NCI-H69 (cell line): ENCODE measurements at regions not wholly inside any gene's neighbourhood (a gene's known extent, or its start where the extent isn't known, plus 50 kb on each side); places are given as distances from the start of the nearest gene placed in this dataset.

Source experiments
- DNase-seq: peaks from one replicate; lab custom pipeline; 2025; lab: John Stamatoyannopoulos, UW

DNA sequence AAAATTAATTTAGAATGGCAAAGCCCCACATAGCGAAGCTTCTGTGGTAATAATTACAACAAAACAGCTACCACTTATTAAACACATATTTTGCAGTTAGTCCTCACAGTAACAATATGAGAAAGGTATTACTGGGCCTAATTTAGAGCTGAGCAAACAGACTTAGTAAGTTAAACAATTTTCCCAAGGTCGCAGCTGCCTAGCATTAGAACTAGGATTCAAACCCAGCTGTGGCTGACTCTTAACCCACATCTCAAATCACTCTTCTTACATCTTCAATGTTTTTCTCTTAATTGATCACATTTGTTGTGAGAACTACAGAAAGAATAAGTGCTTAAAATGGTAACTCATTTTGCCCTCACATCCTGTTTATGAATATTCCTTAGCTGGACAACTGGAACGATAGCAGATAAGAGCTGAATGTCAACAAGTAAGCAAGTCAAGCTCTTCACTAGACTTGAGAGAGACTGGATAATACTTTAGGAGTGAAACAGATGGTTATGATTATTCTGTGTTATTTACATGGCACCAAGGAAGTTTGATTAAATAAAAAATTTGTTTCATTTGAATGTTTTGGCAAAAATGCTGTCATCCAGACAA, 59.4 kb upstream of the TMEM17 start:
- DNase-seq = no peak

DNA sequence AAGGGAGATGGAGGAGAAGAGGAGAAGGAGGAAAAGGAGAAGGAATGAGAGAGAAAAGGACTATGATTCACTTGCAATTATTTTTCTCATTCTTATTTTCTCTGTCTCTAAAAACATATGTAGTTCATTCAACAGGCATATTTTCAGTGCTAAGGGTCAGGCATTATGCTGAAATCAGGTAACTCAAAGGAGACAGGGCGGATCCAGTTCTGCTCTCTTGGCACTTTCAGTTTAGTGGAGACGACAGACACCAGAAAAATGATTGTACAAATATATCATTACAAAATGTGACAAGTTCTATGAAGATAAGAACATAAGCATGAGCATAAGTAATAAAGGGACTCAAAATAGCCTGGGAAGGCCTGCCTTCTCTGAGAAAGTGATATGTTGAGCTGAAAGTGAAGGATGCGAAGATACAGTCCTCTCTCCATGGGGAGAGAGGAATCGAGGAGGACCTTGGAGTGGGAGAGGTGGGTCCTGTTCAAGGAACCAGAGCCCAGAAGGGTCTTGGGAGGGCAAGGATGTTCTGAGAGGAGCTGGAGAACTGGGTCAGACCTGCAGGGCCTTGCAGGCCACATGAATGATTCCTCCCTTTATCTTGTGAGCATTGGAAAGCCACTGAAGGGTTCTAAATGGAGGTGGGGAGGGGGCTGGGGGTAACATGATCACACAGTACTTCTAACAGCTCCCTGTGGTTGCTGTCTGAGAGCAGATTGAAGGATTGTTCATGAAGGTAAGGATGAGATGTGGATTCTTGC, 58.6 kb upstream of the TMEM17 start:
- no peak for DNase-seq

DNA sequence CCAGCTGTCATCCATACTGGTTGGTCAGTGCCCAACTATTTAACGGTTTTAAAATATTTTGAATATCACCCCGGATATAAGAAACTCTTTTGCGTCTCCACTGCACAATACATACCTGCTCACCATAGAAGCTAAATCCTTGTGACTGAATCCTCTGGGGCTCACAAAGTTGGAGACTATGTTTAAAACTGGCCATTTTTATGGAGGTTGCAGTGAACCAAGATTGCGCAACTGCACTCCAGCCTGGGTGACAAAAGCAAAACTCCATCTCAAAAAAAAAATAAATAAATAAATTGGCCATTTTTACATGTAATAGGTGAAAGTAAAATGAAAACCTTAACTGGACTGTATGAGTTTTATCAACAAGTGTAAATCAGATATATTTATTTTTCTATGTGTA, 55.6 kb upstream of the TMEM17 start:
- DNase-seq = no peak

DNA sequence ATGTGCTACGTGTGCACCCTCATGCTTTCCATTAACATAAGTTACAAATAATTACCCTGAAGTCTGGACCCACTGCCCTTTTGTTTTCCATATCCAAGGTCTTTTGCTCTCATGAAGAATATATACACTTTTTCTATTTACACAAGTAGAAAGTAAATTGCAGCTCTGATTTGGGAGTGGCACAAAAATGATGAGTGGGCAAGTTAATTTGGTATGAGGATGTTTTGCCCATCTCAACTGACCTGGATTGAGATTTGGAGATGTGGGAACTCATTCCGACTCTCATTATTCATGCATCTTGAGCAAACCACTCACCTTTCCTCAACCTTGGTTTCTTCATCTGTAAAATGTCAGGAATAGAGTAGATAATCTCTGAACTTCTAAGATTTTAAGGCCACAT, 53.6 kb upstream of the TMEM17 start:
- DNase-seq = peak; percentile 23

DNA sequence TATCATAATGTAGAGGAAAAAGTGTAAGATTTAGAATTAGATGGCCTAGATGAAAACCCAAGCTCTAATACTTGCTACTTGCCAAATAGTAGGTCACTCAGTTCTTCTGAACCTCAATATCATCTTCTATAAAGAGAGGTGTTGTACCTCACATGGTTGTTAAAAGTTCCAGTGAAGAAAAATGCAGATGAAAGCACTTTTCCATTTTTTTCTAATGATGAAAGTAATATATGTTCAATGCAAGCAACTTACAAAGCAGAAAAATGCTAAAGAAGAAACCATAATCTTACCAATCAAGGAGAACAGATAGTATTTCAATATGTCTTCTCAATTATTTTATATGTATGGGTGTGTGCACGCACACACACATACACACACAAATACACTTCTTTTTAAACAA, 52.7 kb upstream of the TMEM17 start:
- no peak for DNase-seq

DNA sequence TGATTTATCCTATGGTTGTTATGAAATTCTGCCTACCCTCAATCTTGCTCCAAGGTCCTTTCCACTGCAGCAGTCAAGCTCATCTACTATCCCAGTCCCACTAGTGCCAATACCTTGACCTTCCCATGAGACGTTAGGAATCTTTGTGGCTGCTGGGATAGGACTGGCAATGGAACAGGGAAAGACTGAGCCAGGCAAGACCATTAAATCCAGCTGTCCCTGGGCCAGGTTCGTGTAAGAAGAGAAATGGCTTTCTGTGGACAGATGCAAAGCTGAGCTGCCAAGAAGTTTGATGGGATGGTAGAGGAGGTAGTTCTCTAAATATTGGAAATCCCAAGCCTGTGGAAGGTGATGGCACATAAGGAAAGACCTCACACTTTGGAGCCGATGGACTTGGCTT, 50.1 kb upstream of the TMEM17 start:
- DNase-seq = no peak
